IMR-90 (cell line): ENCODE measurements at regions not wholly inside any gene's neighbourhood (a gene's known extent, or its start where the extent isn't known, plus 50 kb on each side); places are given as distances from the start of the nearest gene placed in this dataset.
A peak's percentile ranks its signal among the peaks of the same experiment; 100 is the strongest.

ENCODE experiments used
- ATAC-seq: fragments of 200-7000 bp; cut with Tn5 transposase; 2 replicates; pipeline ENCODE4 v1.9.1; 2020; ENCODE audit warnings: low read depth, mild to moderate bottlenecking, moderate library complexity
- BruUV-seq: library from RNA; stranded (reverse); fragments of 400-500 nt; replicated peaks from 2 replicates; lab custom pipeline; 2021; lab: Mats Ljungman, UMichigan
- CTCF ChIA-PET: fragments of 300-600 bp; formaldehyde crosslinking; extraction: SDS; loops from one replicate; lab custom pipeline; 2021; ENCODE audit warnings: antibody characterized with exemption; lab: Yijun Ruan, JAX
- POLR2A ChIA-PET: fragments of 300-600 bp; sonication (Branson Sonifier 250); formaldehyde crosslinking; loops from one replicate; lab custom pipeline; 2022; ENCODE audit warnings: antibody characterized with exemption; ENCODE audit not compliant: unreplicated experiment; lab: Charles Lee
- DNase-seq: peaks from one replicate; pipeline ENCODE4 v3.0.0; 2013
- H2AFZ ChIP-seq: replicated peaks from 2 replicates; pipeline ENCODE3; 2013; ENCODE audit warnings: low read length, mild to moderate bottlenecking; ENCODE audit not compliant: poor library complexity
- H2AK5ac ChIP-seq: 2 replicates; pipeline ENCODE4 v1.6.1; 2013; ENCODE audit warnings: low read depth, low read length, inconsistent platforms
- H2AK9ac ChIP-seq: replicated peaks from 2 replicates; pipeline ENCODE3; 2013; ENCODE audit warnings: mild to moderate bottlenecking, low read depth, low read length, moderate library complexity; ENCODE audit not compliant: poor library complexity
- H2BK120ac ChIP-seq: 2 replicates; pipeline ENCODE4 v1.6.1; 2013; ENCODE audit warnings: low read depth, low read length, inconsistent platforms
- H2BK15ac ChIP-seq: 3 replicates; pipeline ENCODE4 v1.6.1; 2013; ENCODE audit warnings: low read depth, low read length, inconsistent platforms
- H2BK20ac ChIP-seq: 2 replicates; pipeline ENCODE4 v1.6.1; 2013; ENCODE audit warnings: low read depth, mild to moderate bottlenecking, inconsistent platforms, low read length, moderate library complexity
- H2BK5ac ChIP-seq: 2 replicates; pipeline ENCODE4 v1.6.1; 2013; ENCODE audit warnings: mild to moderate bottlenecking, low read depth, low read length, inconsistent platforms; ENCODE audit not compliant: poor library complexity, severe bottlenecking
- H3K14ac ChIP-seq: replicated peaks from 2 replicates; pipeline ENCODE4 v1.6.1; 2013; ENCODE audit warnings: low read depth, low read length, inconsistent platforms
- H3K18ac ChIP-seq: 2 replicates; pipeline ENCODE4 v1.6.1; 2013; ENCODE audit warnings: low read depth, low read length, control low read depth
- H3K23ac ChIP-seq: 2 replicates; pipeline ENCODE4 v1.6.1; 2013; ENCODE audit warnings: low read depth, low read length, inconsistent platforms
- H3K27ac ChIP-seq: 2 replicates; pipeline ENCODE4 v1.5.1; 2013; ENCODE audit warnings: mild to moderate bottlenecking, control low read depth, low read length; ENCODE audit not compliant: insufficient read depth
- H3K27me3 ChIP-seq: 2 replicates; pipeline ENCODE4 v1.6.1; 2013; ENCODE audit warnings: low read length; ENCODE audit not compliant: control insufficient read depth, insufficient read depth
- H3K36me3 ChIP-seq: 2 replicates; pipeline ENCODE4 v1.6.1; 2013; ENCODE audit warnings: low read length, mixed read lengths; ENCODE audit not compliant: control insufficient read depth, insufficient read depth
- H3K4ac ChIP-seq: 2 replicates; pipeline ENCODE4 v1.6.1; 2013; ENCODE audit warnings: low read depth, low read length, inconsistent platforms
- H3K4me1 ChIP-seq: 2 replicates; pipeline ENCODE4 v1.6.1; 2013; ENCODE audit warnings: low read length, mixed read lengths; ENCODE audit not compliant: control insufficient read depth, insufficient read depth
- H3K4me2 ChIP-seq: 2 replicates; pipeline ENCODE4 v1.6.1; 2013; ENCODE audit warnings: low read depth, mild to moderate bottlenecking, control low read depth, low read length, moderate library complexity
- H3K4me3 ChIP-seq: 2 replicates; pipeline ENCODE4 v1.5.1; 2013; ENCODE audit warnings: low read depth, mild to moderate bottlenecking, control low read depth, low read length, moderate library complexity; ENCODE audit not compliant: insufficient read depth
- H3K56ac ChIP-seq: 2 replicates; pipeline ENCODE4 v1.6.1; 2013; ENCODE audit warnings: low read length, inconsistent platforms; ENCODE audit not compliant: insufficient read depth; ENCODE audit errors: extremely low read depth
- H3K79me1 ChIP-seq, 2 experiments: 2 replicates each; pipeline ENCODE4 v1.6.1; 2013; ENCODE audit warnings: low read length in 2 of 2, inconsistent platforms in 1 of 2, low read depth in 1 of 2
- H3K9ac ChIP-seq: 2 replicates; pipeline ENCODE4 v1.6.1; 2013; ENCODE audit warnings: low read depth, low read length, control low read depth
- H3K9me1 ChIP-seq: 2 replicates; pipeline ENCODE4 v1.6.1; 2013; ENCODE audit warnings: low read length, inconsistent platforms; ENCODE audit not compliant: insufficient read depth
- H3K9me3 ChIP-seq: 2 replicates; pipeline ENCODE4 v1.6.1; 2013; ENCODE audit warnings: low read length; ENCODE audit not compliant: control insufficient read depth, insufficient read depth
- H4K20me1 ChIP-seq: 2 replicates; pipeline ENCODE4 v1.6.1; 2013; ENCODE audit warnings: low read length, inconsistent platforms; ENCODE audit not compliant: insufficient read depth
- H4K5ac ChIP-seq: 2 replicates; pipeline ENCODE4 v1.6.1; 2013; ENCODE audit warnings: mild to moderate bottlenecking, low read depth, low read length, control low read depth
- H4K8ac ChIP-seq, 2 experiments: 2 replicates each; pipeline ENCODE4 v1.6.1; 2013; ENCODE audit warnings: low read depth in 2 of 2, low read length in 2 of 2, control low read depth in 1 of 2, inconsistent platforms in 1 of 2
- H4K91ac ChIP-seq: 2 replicates; pipeline ENCODE4 v1.6.1; 2013; ENCODE audit warnings: low read depth, low read length, inconsistent platforms; ENCODE audit not compliant: insufficient read depth
- BHLHE40 ChIP-seq: fragments of 150-350 bp; IDR thresholded peaks from 2 replicates; pipeline ENCODE4 v1.6.1; 2016; ENCODE audit warnings: mild to moderate bottlenecking, low read depth, low read length
- CEBPB ChIP-seq: IDR thresholded peaks from 2 replicates; pipeline ENCODE4 v1.6.1; 2012; ENCODE audit warnings: low read depth, low read length, improper control_type of control experiment
- CHD1 ChIP-seq: IDR thresholded peaks from 2 replicates; pipeline ENCODE4 v1.6.1; 2012; ENCODE audit warnings: low read depth, low read length, improper control_type of control experiment
- CTCF ChIP-seq: conservative IDR thresholded peaks from 2 replicates; pipeline ENCODE4 v1.5.1; 2012; ENCODE audit warnings: mild to moderate bottlenecking, low read depth, low read length, improper control_type of control experiment
- ELK1 ChIP-seq: fragments of 150-350 bp; IDR thresholded peaks from 2 replicates; pipeline ENCODE4 v1.6.1; 2016; ENCODE audit warnings: low read depth, mild to moderate bottlenecking, low read length, moderate library complexity, borderline replicate concordance
- FOS ChIP-seq: fragments of 150-350 bp; IDR thresholded peaks from 2 replicates; pipeline ENCODE4 v1.6.1; 2016; ENCODE audit warnings: low read depth, low read length
- MAFK ChIP-seq: IDR thresholded peaks from 2 replicates; pipeline ENCODE4 v1.6.1; 2012; ENCODE audit warnings: low read depth, low read length, improper control_type of control experiment
- MAZ ChIP-seq: IDR thresholded peaks from 2 replicates; pipeline ENCODE4 v1.6.1; 2012; ENCODE audit warnings: low read depth, mild to moderate bottlenecking, low read length, improper control_type of control experiment, moderate library complexity, borderline replicate concordance
- MXI1 ChIP-seq: IDR thresholded peaks from 2 replicates; pipeline ENCODE4 v1.6.1; 2012; ENCODE audit warnings: low read depth, mild to moderate bottlenecking, low read length, moderate library complexity, borderline replicate concordance
- NFE2L2 ChIP-seq: fragments of 150-350 bp; IDR thresholded peaks from 2 replicates; pipeline ENCODE4 v1.6.1; 2016; ENCODE audit warnings: low read depth, mild to moderate bottlenecking, low read length
- POLR2A ChIP-seq: IDR thresholded peaks from 2 replicates; pipeline ENCODE4 v1.6.1; 2012; ENCODE audit warnings: mild to moderate bottlenecking, low read depth, low read length
- RAD21 ChIP-seq: IDR thresholded peaks from 2 replicates; pipeline ENCODE4 v1.6.1; 2012; ENCODE audit warnings: low read length, improper control_type of control experiment
- RCOR1 ChIP-seq: IDR thresholded peaks from 2 replicates; pipeline ENCODE4 v1.6.1; 2012; ENCODE audit warnings: mild to moderate bottlenecking, low read length, improper control_type of control experiment; ENCODE audit not compliant: insufficient replicate concordance
- RFX5 ChIP-seq: IDR thresholded peaks from 2 replicates; pipeline ENCODE4 v1.8.0; 2012; ENCODE audit warnings: low read depth, mild to moderate bottlenecking, low read length, moderate library complexity
- SMC3 ChIP-seq: fragments of 150-350 bp; IDR thresholded peaks from 2 replicates; pipeline ENCODE4 v1.6.1; 2016; ENCODE audit warnings: low read depth, mild to moderate bottlenecking, antibody characterized with exemption, low read length, moderate library complexity
- USF2 ChIP-seq: fragments of 150-350 bp; IDR thresholded peaks from 2 replicates; pipeline ENCODE4 v1.6.1; 2017; ENCODE audit warnings: mild to moderate bottlenecking, antibody characterized with exemption, low read length, low read depth
- WGBS, 2 experiments: methylation state at CpG; one replicate each; pipeline versions ENCODE4 v1.1.5 to v1.1.7; 2013; ENCODE audit warnings: missing lambda C conversion rate in 2 of 2; ENCODE audit not compliant: insufficient read length in 1 of 2; ENCODE audit errors: extremely low coverage in 2 of 2; 5-methylcytosine and 5-hydroxymethylcytosine counted together
- dilution Hi-C: fragments of 300-500 bp; cut with HindIII; formaldehyde crosslinking; loops from one replicate; pipeline ENCODE4 v1.14.3; 2018; ENCODE audit warnings: low sequenced_read_pairs; ENCODE audit not compliant: unreplicated experiment
- in situ Hi-C: fragments of 300-500 bp; cut with MboI; formaldehyde crosslinking; loops from 3 replicates; pipeline ENCODE4 v1.14.3; 2019; ENCODE audit warnings: low sequenced_read_pairs, inconsistent platforms, mixed read lengths
- intact Hi-C: fragments of 100-400 bp; cut with micrococcal nuclease; formaldehyde crosslinking; loops from 2 replicates; pipeline ENCODE4 v1.10.0; 2022

GRCh38 chr7:84847790-84848189 lies 339.1 kb downstream of the SEMA3D start:
- H3K56ac ChIP-seq = no peak overlapping the region
- H2BK20ac ChIP-seq = no peak overlapping the region; the same call in 1 of the 2 replicates
- no peak for TF ChIP-seq MAFK
- no peak for TF ChIP-seq USF2
- TF ChIP-seq CEBPB = no peak
- no peak for TF ChIP-seq ELK1
- TF ChIP-seq MXI1 = no peak
- TF ChIP-seq CHD1 = no peak
- TF ChIP-seq BHLHE40 = no peak
- TF ChIP-seq CTCF = no peak
- TF ChIP-seq FOS = no peak
- no peak for TF ChIP-seq RCOR1
- no peak for TF ChIP-seq RFX5
- TF ChIP-seq RAD21 = no peak
- TF ChIP-seq NFE2L2 = no peak
- TF ChIP-seq MAZ = no peak
- no peak for TF ChIP-seq SMC3
- TF ChIP-seq POLR2A = no peak
- H3K4me1 ChIP-seq = no peaks in the 10 kb centered on the region
- H3K27me3 ChIP-seq = no peaks in the 10 kb centered on the region
- no peak overlapping the region for H3K4ac ChIP-seq
- no peak overlapping the region for H2AFZ ChIP-seq
- no peak overlapping the region for H3K9ac ChIP-seq
- no peak overlapping the region for H2AK5ac ChIP-seq
- H4K91ac ChIP-seq = no peak overlapping the region
- WGBS, 2 experiments = no CpG with 5 or more reads among the region's 3 CpGs
- no peak overlapping the region for H2BK15ac ChIP-seq
- no TSS peak for BruUV-seq
- no peak overlapping the region for H2AK9ac ChIP-seq
- H3K36me3 ChIP-seq = no peaks in the 10 kb centered on the region
- H3K9me3 ChIP-seq = no peaks in the 10 kb centered on the region
- peak; percentile 16 for DNase-seq
- no peaks in the 10 kb centered on the region for H3K9me1 ChIP-seq
- H3K4me3 ChIP-seq = no peak overlapping the region
- dilution Hi-C loops = no loop called here
- H2BK5ac ChIP-seq = no peak overlapping the region
- CTCF ChIA-PET = no interaction called here
- no peak overlapping the region for H4K5ac ChIP-seq
- H2BK120ac ChIP-seq = no peak overlapping the region
- no peak overlapping the region for H3K4me2 ChIP-seq
- no peaks in the 10 kb centered on the region for H3K79me1 ChIP-seq
- H3K23ac ChIP-seq = no peak overlapping the region
- intact Hi-C loops = no loop called here
- in situ Hi-C loops = no loop called here
- no peak overlapping the region for H3K27ac ChIP-seq
- H4K8ac ChIP-seq = no peak overlapping the region
- H4K20me1 ChIP-seq = no peaks in the 10 kb centered on the region
- ATAC-seq = no peak
- H3K14ac ChIP-seq = no peak overlapping the region
- H3K18ac ChIP-seq = no peak overlapping the region
- POLR2A ChIA-PET = no interaction called here
